HG03378 (cell line): ENCODE measurements at regions not wholly inside any gene's neighbourhood (a gene's known extent, or its start where the extent isn't known, plus 50 kb on each side); places are given as distances from the start of the nearest gene placed in this dataset.
"Not testable (repeated sequence)": the region's sequence is repeated elsewhere in the genome, so short reads cannot be mapped to it uniquely, and the experiment has no call there.

Source experiments
- ATAC-seq: cut with Tn5 transposase; IDR thresholded peaks from one replicate; pipeline ENCODE4 v1.9.1; 2021; ENCODE audit warnings: mild to moderate bottlenecking, moderate library complexity; ENCODE audit not compliant: unreplicated experiment

- no peak for ATAC-seq
Observed at GRCh38 chr1:219324171-219324570, 150.5 kb downstream of the LYPLAL1 start.

- no peak for ATAC-seq
Observed at GRCh38 chr1:219323426-219323825, 149.7 kb downstream of the LYPLAL1 start.

GRCh38 chr1:219322766-219323165 is 149.1 kb downstream of the LYPLAL1 start:
- no peak for ATAC-seq

GRCh38 chr1:219320563-219320962 is 146.9 kb downstream of the LYPLAL1 start:
- ATAC-seq = not testable (repeated sequence)

GRCh38 chr1:219318826-219319225 is 145.1 kb downstream of the LYPLAL1 start:
- no peak for ATAC-seq

GRCh38 chr1:219317762-219318353 is 144.2 kb downstream of the LYPLAL1 start:
- ATAC-seq = peak; percentile 82

- ATAC-seq = no peak
Observed at GRCh38 chr1:219316066-219316465, 142.4 kb downstream of the LYPLAL1 start.

- ATAC-seq = no peak
Observed at GRCh38 chr1:219313961-219314360, 140.3 kb downstream of the LYPLAL1 start.

- no peak for ATAC-seq
Observed at GRCh38 chr1:219312967-219313366, 139.3 kb downstream of the LYPLAL1 start.

GRCh38 chr1:219310181-219310728 is 136.6 kb downstream of the LYPLAL1 start:
- ATAC-seq = no peak

- ATAC-seq = no peak
Observed at GRCh38 chr1:219308367-219308766, 134.7 kb downstream of the LYPLAL1 start.

- ATAC-seq = no peak
Observed at GRCh38 chr1:219304227-219305226, 130.8 kb downstream of the LYPLAL1 start.

GRCh38 chr1:219302697-219303096 is 129.0 kb downstream of the LYPLAL1 start:
- ATAC-seq = no peak

GRCh38 chr1:219299420-219299819 is 125.7 kb downstream of the LYPLAL1 start:
- no peak for ATAC-seq

- no peak for ATAC-seq
Observed at GRCh38 chr1:219298571-219299148, 125.0 kb downstream of the LYPLAL1 start.

- ATAC-seq = no peak
Observed at GRCh38 chr1:219296430-219297355, 123.0 kb downstream of the LYPLAL1 start.

- ATAC-seq = no peak
Observed at GRCh38 chr1:219294251-219294650, 120.6 kb downstream of the LYPLAL1 start.

GRCh38 chr1:219293410-219293809 is 119.7 kb downstream of the LYPLAL1 start:
- no peak for ATAC-seq

GRCh38 chr1:219292999-219293398 is 119.3 kb downstream of the LYPLAL1 start:
- no peak for ATAC-seq

GRCh38 chr1:219292341-219292740 is 118.7 kb downstream of the LYPLAL1 start:
- no peak for ATAC-seq
